ENCODE measurements at regions not wholly inside any gene's neighbourhood (a gene's known extent, or its start where the extent isn't known, plus 50 kb on each side); places are given as distances from the start of the nearest gene placed in this dataset.

DNA sequence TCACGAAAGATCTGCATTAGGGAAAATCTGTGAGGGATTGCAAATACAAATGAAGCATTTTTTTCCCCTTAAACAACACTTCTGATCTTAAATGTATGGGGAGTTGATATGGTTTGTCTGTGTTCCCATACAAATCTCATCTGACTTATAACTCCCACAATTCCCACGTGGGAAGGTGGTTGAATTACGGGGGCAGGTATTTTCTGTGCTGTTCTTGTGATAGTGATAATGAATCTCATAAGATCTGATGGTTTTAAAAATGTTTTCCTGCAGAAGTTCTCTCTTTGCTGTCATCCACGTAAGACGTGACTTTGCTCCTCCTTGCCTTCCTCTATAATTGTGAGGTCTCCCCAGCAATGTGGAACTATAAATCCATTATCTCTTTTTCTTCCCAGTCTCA, 107.4 kb upstream of the KCNIP4 start:
- H3K27me3 ChIP-seq (ENCODE audit: control insufficient read depth in 2 of 2, insufficient read depth in 2 of 2, low read length in 2 of 2): no peaks in the 10 kb centered on the region
- no peak overlapping the region for H2AFZ ChIP-seq (ENCODE audit: low read depth, low read length)
- FAIRE-seq (no peak), DNase-seq (ENCODE audit: extremely low read depth in 1 of 4, low spot score in 3 of 4) (no peak), ATAC-seq (no peak)
- no peaks in the 10 kb centered on the region for H4K20me1 ChIP-seq (replicated peaks; ENCODE audit: control insufficient read depth, insufficient read depth, low read length)
- TF ChIP-seq NUFIP1 (IDR thresholded peaks at IDR 0.05; ENCODE audit: partially characterized antibody) (no peak), ZNF133 (CRISPR knock-in tag; IDR thresholded peaks at IDR 0.05) (no peak), SIN3B (IDR thresholded peaks at IDR 0.05; ENCODE audit: low read depth) (no peak), CREB1 (IDR thresholded peaks at IDR 0.05) (no peak), CREB1 (CRISPR knock-in tag; IDR thresholded peaks at IDR 0.05) (no peak), PHF8 (IDR thresholded peaks at IDR 0.05; ENCODE audit: borderline replicate concordance, low read length) (no peak), ZNF324 (CRISPR knock-in tag; IDR thresholded peaks at IDR 0.05) (no peak), OTX1 (CRISPR knock-in tag; IDR thresholded peaks at IDR 0.05) (no peak), SETDB1 (IDR thresholded peaks at IDR 0.05; ENCODE audit: low read length) (no peak), KAT8 (IDR thresholded peaks at IDR 0.05; ENCODE audit: low read depth) (no peak)
- H3K4me2 ChIP-seq (ENCODE audit: insufficient read depth, low read length): no peak overlapping the region
- intact Hi-C loops (cut with micrococcal nuclease) (no loop called here), in situ Hi-C loops (cut with MboI) (no loop called here)
- no peak overlapping the region for H3K4me3 ChIP-seq
- 3% methylated on average over 5 of the region's 5 CpGs for WGBS (ENCODE audit: insufficient coverage, low coverage, missing lambda C conversion rate)
- H3K36me3 ChIP-seq (ENCODE audit: control insufficient read depth, insufficient read depth, low read length): no peaks in the 10 kb centered on the region
- POLR2A ChIA-PET: no interaction called here
- H3K9me1 ChIP-seq (ENCODE audit: control insufficient read depth, insufficient read depth, low read length): no peaks in the 10 kb centered on the region
- H3K79me2 ChIP-seq (ENCODE audit: control insufficient read depth, insufficient read depth, low read length): no peaks in the 10 kb centered on the region
- no peak overlapping the region for H3K9ac ChIP-seq (ENCODE audit: insufficient read depth in 1 of 2, low read depth in 2 of 2, low read length in 2 of 2)
- no peaks in the 10 kb centered on the region for H3K9me3 ChIP-seq (replicated peaks; ENCODE audit: control insufficient read depth, insufficient read depth, low read depth, low read length)
- H3K27ac ChIP-seq (ENCODE audit: extremely low read depth, low read depth, low read length): no peak overlapping the region
- BruUV-seq (replicated peaks): no TSS peak
- no peaks in the 10 kb centered on the region for H3K4me1 ChIP-seq (replicated peaks in 1 of 2; ENCODE audit: control insufficient read depth in 2 of 2, insufficient read depth in 2 of 2, low read length in 2 of 2)
- CTCF ChIA-PET (ENCODE audit: low intra/inter-chr PET ratio): no interaction called here

Data from K562 (cell line).